Panc1 (cell line): ENCODE measurements at regions not wholly inside any gene's neighbourhood (a gene's known extent, or its start where the extent isn't known, plus 50 kb on each side); places are given as distances from the start of the nearest gene placed in this dataset.

Source experiments
- CTCF ChIP-seq: fragments of 450-650 bp; IDR thresholded peaks from 2 replicates; pipeline ENCODE4 v1.5.1; 2017; ENCODE audit warnings: mild to moderate bottlenecking
- POLR2AphosphoS5 ChIP-seq: IDR thresholded peaks from 2 replicates; pipeline ENCODE4 v1.6.1; 2012; ENCODE audit warnings: mild to moderate bottlenecking, low read depth, low read length, moderate library complexity

- TF ChIP-seq POLR2AphosphoS5, result no peak
- no peak for TF ChIP-seq CTCF
These were observed 782.4 kb upstream of the EYS start for GRCh38 chr6:66489269-66489987.
